GM12878 (cell line): ENCODE measurements at regions not wholly inside any gene's neighbourhood (a gene's known extent, or its start where the extent isn't known, plus 50 kb on each side); places are given as distances from the start of the nearest gene placed in this dataset.

Source experiments
- ATAC-seq: fragments of 200-7000 bp; cut with Tn5 transposase; 3 replicates; pipeline ENCODE4 v1.9.1; 2020; ENCODE audit warnings: mild to moderate bottlenecking, moderate library complexity
- BruUV-seq: library from RNA; stranded (reverse); fragments of 400-500 nt; replicated peaks from 2 replicates; lab custom pipeline; 2021; lab: Mats Ljungman, UMichigan
- CTCF ChIA-PET: fragments of 300-600 bp; sonication (Branson Sonifier 250); formaldehyde crosslinking; extraction: SDS; loops from one replicate; lab custom pipeline; 2021; ENCODE audit warnings: inconsistent platforms; lab: Yijun Ruan, JAX
- POLR2A ChIA-PET: fragments of 350-600 bp; formaldehyde crosslinking; extraction: SDS; loops from one replicate; lab custom pipeline; 2021; ENCODE audit warnings: inconsistent platforms; lab: Charles Lee
- RAD21 ChIA-PET: fragments of 300-600 bp; sonication (Branson Sonifier 250); formaldehyde crosslinking; loops from one replicate; lab custom pipeline; 2023; ENCODE audit warnings: antibody characterized with exemption; ENCODE audit not compliant: unreplicated experiment; lab: Charles Lee
- SMC1A ChIA-PET: fragments of 300-600 bp; sonication (Branson Sonifier 250); formaldehyde crosslinking; loops from one replicate; lab custom pipeline; 2023; ENCODE audit not compliant: unreplicated experiment, uncharacterized antibody; lab: Charles Lee
- DNase-seq: peaks from one replicate; pipeline ENCODE4 v3.0.0-alpha.2; 2011; ENCODE audit warnings: low read depth, low spot score
- FAIRE-seq: peaks from 3 replicates; lab custom pipeline; 2011; peaks lifted over from hg19 to GRCh38; lab: Jason Lieb, UNC
- H2AFZ ChIP-seq: 2 replicates; pipeline ENCODE4 v1.6.0; 2011; ENCODE audit warnings: low read depth, low read length, control low read depth; ENCODE audit not compliant: control insufficient read depth
- H3K27ac ChIP-seq: 2 replicates; pipeline ENCODE4 v1.5.1; 2011; ENCODE audit warnings: control low read depth; ENCODE audit not compliant: control insufficient read depth, insufficient read depth
- H3K27me3 ChIP-seq, 2 experiments: replicated peaks in 1 of 2; 2 replicates each; pipeline versions ENCODE4 v1.6.0 to v1.6.1; 2011; ENCODE audit warnings: low read length in 1 of 2; ENCODE audit not compliant: control insufficient read depth in 2 of 2, insufficient read depth in 2 of 2
- H3K36me3 ChIP-seq, 2 experiments: 2 replicates each; pipeline ENCODE4 v1.5.1; 2011; ENCODE audit warnings: low read length in 1 of 2; ENCODE audit not compliant: control insufficient read depth in 2 of 2, insufficient read depth in 2 of 2
- H3K4me1 ChIP-seq: 2 replicates; pipeline ENCODE4 v1.6.1; 2011; ENCODE audit warnings: mild to moderate bottlenecking, low read length, moderate library complexity, mixed read lengths; ENCODE audit not compliant: control insufficient read depth, insufficient read depth
- H3K4me2 ChIP-seq: 2 replicates; pipeline ENCODE4 v1.6.0; 2011; ENCODE audit warnings: control low read depth; ENCODE audit not compliant: control insufficient read depth, insufficient read depth
- H3K4me3 ChIP-seq: fragments of 200-600 bp; sonication (generic); 2 replicates; pipeline ENCODE4 v1.5.1; 2016
- H3K79me2 ChIP-seq: 2 replicates; pipeline ENCODE4 v1.6.0; 2011; ENCODE audit warnings: low read length; ENCODE audit not compliant: control insufficient read depth, insufficient read depth
- H3K9ac ChIP-seq: 2 replicates; pipeline ENCODE4 v1.8.0; 2011; ENCODE audit warnings: low read length, control low read depth, mixed read lengths; ENCODE audit not compliant: control insufficient read depth, insufficient read depth
- H3K9me3 ChIP-seq: replicated peaks from 3 replicates; pipeline ENCODE4 v1.5.1; 2011; ENCODE audit warnings: mild to moderate bottlenecking, low read length; ENCODE audit not compliant: control insufficient read depth, insufficient read depth
- H4K20me1 ChIP-seq: 2 replicates; pipeline ENCODE4 v1.6.0; 2011; ENCODE audit not compliant: control insufficient read depth, insufficient read depth
- RAD21 ChIP-seq: IDR thresholded peaks from 2 replicates; pipeline ENCODE4 v1.6.1; 2011; ENCODE audit warnings: mild to moderate bottlenecking, low read depth, low read length, moderate library complexity; ENCODE audit not compliant: insufficient read depth
- RFX5 ChIP-seq: IDR thresholded peaks from 2 replicates; pipeline ENCODE4 v1.6.1; 2011; ENCODE audit warnings: low read depth, low read length, improper control_type of control experiment
- ZZZ3 ChIP-seq: IDR thresholded peaks from 2 replicates; pipeline ENCODE4 v1.6.1; 2011; ENCODE audit warnings: low read depth; ENCODE audit not compliant: control insufficient read depth, insufficient read length
- WGBS: methylation state at CpG from one replicate; pipeline ENCODE4 v1.1.6; 2016; ENCODE audit warnings: low lambda C conversion rate; ENCODE audit not compliant: insufficient replicate concordance, insufficient coverage; ENCODE audit errors: missing lambda C conversion rate; 5-methylcytosine and 5-hydroxymethylcytosine counted together
- in situ Hi-C: fragments of 300-500 bp; cut with MboI; formaldehyde crosslinking; loops from 9 replicates; pipeline ENCODE4 v1.14.3; 2018; ENCODE audit warnings: mixed read lengths
- intact Hi-C: fragments of 100-400 bp; cut with micrococcal nuclease; formaldehyde crosslinking; loops from one replicate; pipeline ENCODE4 v1.14.2; 2022; ENCODE audit not compliant: unreplicated experiment
- TF ChIP-seq, protein P1 (sequence below): IDR thresholded peaks from 2 replicates; pipeline ENCODE4 v1.6.1; 2011; ENCODE audit warnings: low read depth, low read length, improper control_type of control experiment, borderline replicate concordance
- TF ChIP-seq, protein P2 (sequence below): fragments of 450-650 bp; formaldehyde crosslinking; IDR thresholded peaks from 2 replicates; pipeline ENCODE4 v1.5.0; 2022; ENCODE audit warnings: mild to moderate bottlenecking, missing genetic modification characterization
- TF ChIP-seq, protein P3 (sequence below): IDR thresholded peaks from 2 replicates; pipeline ENCODE4 v1.6.1; 2012; ENCODE audit warnings: low read depth, low read length, improper control_type of control experiment

DNA sequence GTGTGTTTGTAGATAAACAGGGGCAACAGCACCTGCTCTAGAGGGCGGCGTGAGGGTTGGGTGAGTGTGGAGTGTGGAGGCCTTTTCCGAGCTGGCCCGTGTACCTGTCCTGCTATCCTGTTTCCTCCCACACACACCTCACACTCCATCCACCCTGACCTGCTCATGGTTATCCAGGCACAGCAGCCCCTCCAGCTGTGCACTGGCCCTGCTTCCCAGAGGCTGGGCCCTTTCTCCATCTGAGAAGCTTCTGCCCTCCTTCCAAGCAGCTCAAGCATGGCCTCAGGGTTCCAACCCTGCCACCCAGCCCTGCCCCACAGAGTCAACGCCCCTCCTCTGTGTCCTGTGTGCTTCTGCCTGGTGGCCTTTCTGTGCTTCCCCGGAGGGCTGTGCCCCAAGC lies 86.9 kb downstream of the SOX1 start:
- 43% methylated on average over 6 of the region's 6 CpGs for WGBS
- BruUV-seq, result no TSS peak
- Histone ChIP-seq H2AFZ (no peak overlapping the region), H3K4me3 (no peak overlapping the region), H3K9ac (no peak overlapping the region), H3K9me3 (no peaks in the 10 kb centered on the region), H3K4me2 (no peak overlapping the region), H3K79me2 (no peaks in the 10 kb centered on the region), H3K4me1 (no peaks in the 10 kb centered on the region), H4K20me1 (no peaks in the 10 kb centered on the region), H3K27me3 (no peaks in the 10 kb centered on the region), H3K27ac (no peak overlapping the region), H3K36me3 (no peaks in the 10 kb centered on the region)
- SMC1A ChIA-PET, result no interaction called here
- FAIRE-seq (no peak), ATAC-seq (no peak), DNase-seq (no peak)
- intact Hi-C loops (no loop called here), in situ Hi-C loops (no loop called here)
- CTCF ChIA-PET, result no interaction called here
- POLR2A ChIA-PET, result no interaction called here
- TF ChIP-seq ZZZ3 (no peak), RAD21 (no peak), RFX5 (no peak)
- TF ChIP-seq, protein P1, sequence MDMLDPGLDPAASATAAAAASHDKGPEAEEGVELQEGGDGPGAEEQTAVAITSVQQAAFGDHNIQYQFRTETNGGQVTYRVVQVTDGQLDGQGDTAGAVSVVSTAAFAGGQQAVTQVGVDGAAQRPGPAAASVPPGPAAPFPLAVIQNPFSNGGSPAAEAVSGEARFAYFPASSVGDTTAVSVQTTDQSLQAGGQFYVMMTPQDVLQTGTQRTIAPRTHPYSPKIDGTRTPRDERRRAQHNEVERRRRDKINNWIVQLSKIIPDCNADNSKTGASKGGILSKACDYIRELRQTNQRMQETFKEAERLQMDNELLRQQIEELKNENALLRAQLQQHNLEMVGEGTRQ, result no peak
- TF ChIP-seq, protein P2, sequence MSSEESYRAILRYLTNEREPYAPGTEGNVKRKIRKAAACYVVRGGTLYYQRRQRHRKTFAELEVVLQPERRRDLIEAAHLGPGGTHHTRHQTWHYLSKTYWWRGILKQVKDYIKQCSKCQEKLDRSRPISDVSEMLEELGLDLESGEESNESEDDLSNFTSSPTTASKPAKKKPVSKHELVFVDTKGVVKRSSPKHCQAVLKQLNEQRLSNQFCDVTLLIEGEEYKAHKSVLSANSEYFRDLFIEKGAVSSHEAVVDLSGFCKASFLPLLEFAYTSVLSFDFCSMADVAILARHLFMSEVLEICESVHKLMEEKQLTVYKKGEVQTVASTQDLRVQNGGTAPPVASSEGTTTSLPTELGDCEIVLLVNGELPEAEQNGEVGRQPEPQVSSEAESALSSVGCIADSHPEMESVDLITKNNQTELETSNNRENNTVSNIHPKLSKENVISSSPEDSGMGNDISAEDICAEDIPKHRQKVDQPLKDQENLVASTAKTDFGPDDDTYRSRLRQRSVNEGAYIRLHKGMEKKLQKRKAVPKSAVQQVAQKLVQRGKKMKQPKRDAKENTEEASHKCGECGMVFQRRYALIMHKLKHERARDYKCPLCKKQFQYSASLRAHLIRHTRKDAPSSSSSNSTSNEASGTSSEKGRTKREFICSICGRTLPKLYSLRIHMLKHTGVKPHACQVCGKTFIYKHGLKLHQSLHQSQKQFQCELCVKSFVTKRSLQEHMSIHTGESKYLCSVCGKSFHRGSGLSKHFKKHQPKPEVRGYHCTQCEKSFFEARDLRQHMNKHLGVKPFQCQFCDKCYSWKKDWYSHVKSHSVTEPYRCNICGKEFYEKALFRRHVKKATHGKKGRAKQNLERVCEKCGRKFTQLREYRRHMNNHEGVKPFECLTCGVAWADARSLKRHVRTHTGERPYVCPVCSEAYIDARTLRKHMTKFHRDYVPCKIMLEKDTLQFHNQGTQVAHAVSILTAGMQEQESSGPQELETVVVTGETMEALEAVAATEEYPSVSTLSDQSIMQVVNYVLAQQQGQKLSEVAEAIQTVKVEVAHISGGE, result no peak
- TF ChIP-seq, protein P3, sequence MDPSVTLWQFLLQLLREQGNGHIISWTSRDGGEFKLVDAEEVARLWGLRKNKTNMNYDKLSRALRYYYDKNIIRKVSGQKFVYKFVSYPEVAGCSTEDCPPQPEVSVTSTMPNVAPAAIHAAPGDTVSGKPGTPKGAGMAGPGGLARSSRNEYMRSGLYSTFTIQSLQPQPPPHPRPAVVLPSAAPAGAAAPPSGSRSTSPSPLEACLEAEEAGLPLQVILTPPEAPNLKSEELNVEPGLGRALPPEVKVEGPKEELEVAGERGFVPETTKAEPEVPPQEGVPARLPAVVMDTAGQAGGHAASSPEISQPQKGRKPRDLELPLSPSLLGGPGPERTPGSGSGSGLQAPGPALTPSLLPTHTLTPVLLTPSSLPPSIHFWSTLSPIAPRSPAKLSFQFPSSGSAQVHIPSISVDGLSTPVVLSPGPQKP, result no peak
- RAD21 ChIA-PET, result no interaction called here
